GM21381 (cell line): ENCODE measurements at regions not wholly inside any gene's neighbourhood (a gene's known extent, or its start where the extent isn't known, plus 50 kb on each side); places are given as distances from the start of the nearest gene placed in this dataset.
"Not testable (repeated sequence)": the region's sequence is repeated elsewhere in the genome, so short reads cannot be mapped to it uniquely, and the experiment has no call there.

ENCODE experiments used
- ATAC-seq: cut with Tn5 transposase; IDR thresholded peaks from one replicate; pipeline ENCODE4 v1.9.1; 2021; ENCODE audit warnings: mild to moderate bottlenecking, moderate library complexity; ENCODE audit not compliant: unreplicated experiment

DNA sequence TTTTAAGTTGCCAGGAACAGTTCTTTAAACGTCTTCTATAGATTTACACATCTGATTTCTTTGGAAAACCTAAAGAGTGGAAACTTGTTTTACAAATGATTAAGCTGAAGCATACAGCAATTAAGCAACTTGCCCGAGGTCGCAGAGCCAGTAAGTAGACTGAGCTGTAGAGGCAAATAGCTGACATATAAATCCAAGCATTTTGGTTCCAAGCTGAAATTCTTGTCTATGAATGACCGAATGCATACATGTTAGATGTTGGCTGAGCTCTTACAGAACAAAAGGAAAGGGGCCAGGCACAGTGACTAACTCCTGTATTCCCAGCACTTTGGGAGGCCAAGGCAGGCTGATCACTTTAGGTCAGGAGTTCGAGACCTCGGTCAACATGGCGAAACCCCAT, 101.8 kb upstream of the SGK1 start:
- ATAC-seq, result no peak

DNA sequence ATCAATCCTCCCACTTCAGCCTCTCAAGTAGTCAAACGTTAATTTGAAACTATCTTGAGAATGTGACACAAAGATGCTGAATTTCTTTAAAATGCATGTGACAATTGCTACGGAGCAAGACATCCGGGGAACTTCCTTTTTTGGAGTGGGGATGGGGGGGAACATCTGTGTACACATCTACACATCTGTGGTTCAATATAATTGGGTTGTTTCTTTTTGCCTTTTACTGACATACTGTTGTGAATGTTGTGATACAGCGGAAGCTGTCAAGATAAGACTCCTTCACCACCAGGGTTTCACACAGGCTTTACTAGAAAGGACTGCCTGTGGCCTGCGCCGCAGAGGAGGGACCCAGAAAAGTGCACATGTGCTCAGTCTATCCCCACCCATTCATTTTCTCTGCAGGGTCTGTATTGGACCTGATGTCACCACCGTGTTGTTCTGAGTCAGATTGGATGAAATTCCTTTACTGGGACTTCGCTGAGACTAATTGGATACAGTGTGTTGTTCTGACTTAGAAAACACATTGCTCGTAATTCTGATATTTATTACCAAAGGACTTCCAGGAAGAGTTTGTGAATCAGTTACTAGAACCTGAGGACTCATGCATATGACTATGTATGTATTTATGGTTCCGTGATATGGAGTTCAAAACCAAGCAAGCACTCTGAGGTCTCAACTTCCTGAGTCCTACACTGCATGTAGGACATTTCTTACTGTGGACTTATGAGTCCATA, 98.7 kb upstream of the SGK1 start:
- no peak for ATAC-seq

DNA sequence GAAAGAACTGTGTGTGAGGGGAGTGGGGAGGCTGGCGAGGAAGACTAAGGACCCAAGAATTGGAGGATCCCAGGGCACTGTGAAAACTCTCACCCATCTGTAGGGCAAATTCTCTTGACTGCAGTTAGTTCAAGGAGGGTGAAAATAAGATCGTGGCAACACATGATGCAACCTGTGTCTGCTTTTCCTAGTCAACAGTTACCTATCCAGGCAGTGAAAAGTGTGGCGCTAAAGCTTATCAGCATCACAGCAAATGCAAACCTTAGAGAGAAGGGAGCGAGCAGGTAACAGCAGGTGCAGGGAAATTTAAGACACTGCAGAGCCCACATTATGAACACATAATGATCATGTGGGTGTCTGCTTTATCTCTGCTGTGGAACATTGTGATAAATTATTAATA, 97.7 kb upstream of the SGK1 start:
- no peak for ATAC-seq

- ATAC-seq, result no peak
These were observed 97.3 kb upstream of the SGK1 start for GRCh38 chr6:134415194-134415593.

- no peak for ATAC-seq
These were observed 96.9 kb upstream of the SGK1 start for GRCh38 chr6:134414793-134415192.

DNA sequence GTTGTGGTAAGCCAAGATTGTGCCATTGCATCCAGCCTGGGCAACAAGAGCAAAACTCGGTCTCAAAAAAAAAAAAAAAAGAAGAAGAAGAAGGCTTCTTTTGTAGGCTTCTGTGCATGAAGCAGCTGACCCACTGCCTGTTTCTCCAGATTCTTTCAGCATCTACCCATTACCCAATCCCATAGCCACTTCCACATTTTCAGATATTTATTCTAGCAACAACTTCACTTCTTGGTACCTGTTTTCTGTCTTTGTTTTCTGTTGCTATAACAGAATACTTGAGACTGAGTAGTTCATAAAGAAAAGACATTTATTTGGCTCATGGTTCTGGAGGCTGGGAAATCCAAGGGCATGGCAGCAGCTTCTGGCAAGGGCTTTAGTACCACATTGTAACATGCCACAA, 95.3 kb upstream of the SGK1 start:
- ATAC-seq, result no peak

DNA sequence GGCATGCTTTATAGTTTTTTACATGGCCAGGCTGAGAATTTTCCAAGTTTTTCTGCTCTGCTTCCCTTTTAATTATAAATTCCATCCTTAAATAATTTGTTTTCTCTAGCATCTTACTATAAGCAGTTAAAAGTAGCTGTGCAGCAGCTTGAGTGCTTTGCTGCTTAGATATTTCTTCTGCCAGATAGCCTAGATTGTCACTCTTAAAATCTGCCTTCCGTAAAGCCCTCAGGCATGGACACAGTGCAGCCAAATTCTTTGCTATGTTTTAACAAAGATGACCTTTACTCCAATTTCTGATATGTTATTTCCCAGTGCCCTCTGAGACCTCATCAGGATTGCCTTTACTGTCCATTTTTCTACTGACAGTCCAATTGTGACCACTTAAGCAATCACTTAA, 92.6 kb upstream of the SGK1 start:
- no peak for ATAC-seq

DNA sequence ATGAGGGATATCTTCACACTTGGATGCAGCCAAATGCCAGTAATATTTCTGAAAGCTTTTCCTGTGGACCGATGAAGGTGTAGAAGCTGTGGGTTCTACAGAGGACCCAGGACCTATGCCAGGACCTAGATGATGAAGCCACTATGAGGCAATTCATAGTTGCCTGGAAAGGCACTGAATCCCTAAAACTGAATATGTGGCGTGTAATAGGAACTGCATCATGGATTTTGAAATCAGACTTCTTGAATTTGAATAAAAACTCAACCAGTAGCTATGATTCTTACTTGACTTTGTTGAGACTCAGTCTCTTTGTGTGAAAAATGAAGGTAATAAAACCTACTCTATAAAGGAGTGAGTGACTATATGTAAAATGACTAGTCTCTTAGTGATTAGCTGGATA, 89.9 kb upstream of the SGK1 start:
- ATAC-seq, result no peak

GRCh38 chr6:134406311-134406710, 88.4 kb upstream of the SGK1 start:
- ATAC-seq, result no peak

GRCh38 chr6:134405386-134406087, 87.6 kb upstream of the SGK1 start:
- no peak for ATAC-seq

GRCh38 chr6:134403312-134403711, 85.4 kb upstream of the SGK1 start:
- not testable (repeated sequence) for ATAC-seq

DNA sequence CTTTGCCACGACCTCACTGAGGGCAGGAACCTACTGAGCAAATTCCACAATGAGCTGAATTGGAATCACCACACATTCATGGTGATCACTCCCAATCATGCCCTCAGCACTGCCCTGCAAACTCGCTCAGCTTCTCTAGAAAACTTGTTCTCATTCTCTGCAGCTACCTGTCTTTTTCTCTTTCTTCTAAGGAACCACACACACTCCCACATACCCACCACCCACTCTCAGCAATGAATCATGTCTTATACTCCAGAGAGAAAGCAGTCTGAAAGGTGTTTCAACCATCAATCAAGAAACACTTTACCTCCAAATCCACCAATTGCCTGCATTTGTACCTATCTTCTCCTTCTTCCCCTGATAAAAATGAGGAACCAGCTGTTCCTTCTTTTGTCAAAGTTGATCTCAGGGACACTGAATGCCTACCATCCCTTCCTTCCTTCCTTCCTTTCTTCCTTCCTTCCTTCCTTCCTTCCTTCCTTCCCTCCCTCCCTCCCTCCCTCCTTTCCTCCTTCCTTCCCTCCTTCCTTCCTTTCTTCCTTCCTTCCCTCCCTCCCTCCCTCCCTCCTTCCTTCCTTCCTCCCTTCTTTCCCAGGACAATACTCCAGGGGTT, 84.6 kb upstream of the SGK1 start:
- no peak for ATAC-seq

GRCh38 chr6:134400941-134401340, 83.0 kb upstream of the SGK1 start:
- ATAC-seq, result no peak

DNA sequence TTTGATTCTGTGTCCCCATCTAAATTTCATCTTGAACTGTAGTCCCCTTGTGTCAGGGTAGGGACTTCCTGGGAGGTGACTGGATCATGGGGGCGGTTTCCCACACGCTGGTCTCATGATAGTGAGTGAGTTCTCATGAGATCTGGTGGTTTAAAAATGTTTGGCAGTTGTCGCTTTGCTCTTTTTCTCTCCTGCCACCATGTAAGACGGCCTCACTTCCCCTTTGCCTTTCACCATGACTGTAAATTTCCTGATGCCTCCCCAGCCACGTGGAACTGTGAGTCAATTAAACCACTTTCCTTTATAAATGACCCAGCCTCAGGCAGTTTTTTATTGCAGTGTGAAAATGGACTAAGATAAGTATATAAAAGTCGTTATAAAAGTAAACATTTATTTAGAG, 80.5 kb upstream of the SGK1 start:
- peak; percentile 50 for ATAC-seq

DNA sequence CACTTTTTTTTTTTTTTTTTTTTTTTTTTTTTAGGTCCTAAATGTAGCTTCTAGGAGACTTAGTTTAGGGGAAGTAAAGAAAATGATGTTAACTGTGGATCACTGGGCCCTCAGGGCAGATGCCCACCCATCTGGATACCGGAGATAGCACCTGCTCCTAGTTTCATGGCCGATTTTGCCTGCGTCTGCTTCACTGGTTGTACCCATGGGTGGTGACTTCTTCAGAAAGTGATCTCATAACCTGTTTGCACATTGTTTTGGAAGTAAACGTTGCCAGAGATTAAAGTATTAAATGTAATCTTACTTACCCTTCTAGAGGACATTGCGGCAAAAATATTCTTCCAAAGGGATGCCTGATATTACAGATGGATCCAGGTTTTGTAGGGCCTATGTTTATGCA, 79.8 kb upstream of the SGK1 start:
- no peak for ATAC-seq

GRCh38 chr6:134394905-134395304, 77.0 kb upstream of the SGK1 start:
- ATAC-seq, result no peak

- ATAC-seq, result no peak
These were observed 76.3 kb upstream of the SGK1 start for GRCh38 chr6:134394208-134394607.

GRCh38 chr6:134391205-134391604, 73.3 kb upstream of the SGK1 start:
- no peak for ATAC-seq

DNA sequence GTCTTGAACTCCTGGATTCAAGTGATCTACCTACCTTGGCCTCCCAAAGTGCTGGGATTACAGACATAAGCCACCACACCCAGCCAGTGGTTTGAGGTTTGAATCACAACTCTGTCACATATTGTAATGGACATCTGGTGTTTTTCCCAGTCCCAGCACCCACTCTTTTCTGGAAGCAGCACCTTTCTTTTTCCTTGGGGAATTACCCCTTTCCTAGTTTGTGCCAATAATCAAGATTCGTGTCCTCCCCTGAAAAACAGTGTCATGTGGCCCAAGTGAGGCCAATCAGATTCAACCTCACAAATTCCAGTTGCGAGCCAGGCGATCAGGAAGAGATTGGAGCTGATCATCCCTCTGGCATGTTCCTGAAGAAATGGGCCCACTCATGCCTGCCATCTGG, 71.7 kb upstream of the SGK1 start:
- no peak for ATAC-seq

DNA sequence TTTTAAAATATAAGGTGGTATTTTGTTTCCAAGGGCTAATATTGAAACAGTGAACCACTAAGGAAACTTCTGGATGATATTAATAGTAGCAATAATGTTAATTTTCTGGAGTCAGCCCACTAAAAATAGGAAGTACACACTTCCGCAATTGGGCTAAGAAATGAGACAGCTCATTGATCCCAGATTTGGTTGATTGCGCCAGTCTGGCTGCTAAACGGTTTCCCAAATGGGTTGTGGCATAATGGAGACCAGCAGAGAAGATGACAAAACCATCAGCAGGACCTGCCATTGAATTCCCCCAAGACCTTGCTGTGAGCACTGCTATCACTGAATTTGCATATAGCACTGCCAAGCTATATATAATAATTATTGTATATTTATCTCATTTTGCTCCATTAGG, 71.2 kb upstream of the SGK1 start:
- no peak for ATAC-seq

DNA sequence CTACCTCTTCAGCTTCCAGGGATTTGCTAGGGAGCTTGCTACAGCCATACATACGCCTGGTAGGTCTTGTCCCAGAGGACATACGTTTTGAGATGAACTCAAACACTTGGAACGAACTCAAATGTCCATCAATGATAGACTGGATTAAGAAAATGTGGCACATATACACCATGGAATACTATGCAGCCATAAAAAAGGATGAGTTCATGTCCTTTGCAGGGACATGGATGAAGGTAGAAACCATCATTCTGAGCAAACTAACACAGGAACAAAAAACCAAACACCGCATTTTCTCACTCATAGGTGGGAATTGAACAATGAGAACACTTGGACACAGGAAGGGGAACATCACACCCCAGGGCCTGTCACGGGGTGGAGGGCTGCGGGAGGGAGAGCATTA, 68.6 kb upstream of the SGK1 start:
- ATAC-seq, result not testable (repeated sequence)

- ATAC-seq, result no peak
These were observed 64.0 kb upstream of the SGK1 start for GRCh38 chr6:134381959-134382358.
